ENCODE measurements at regions not wholly inside any gene's neighbourhood (a gene's known extent, or its start where the extent isn't known, plus 50 kb on each side); places are given as distances from the start of the nearest gene placed in this dataset.

- TF ChIP-seq YY1 (tag by site-specific recombination; IDR thresholded peaks at IDR 0.05), result no peak
- TF ChIP-seq ZNF707 (tag by site-specific recombination; IDR thresholded peaks at IDR 0.05), result no peak
- no peak for TF ChIP-seq ZNF530 (tag by site-specific recombination; IDR thresholded peaks at IDR 0.05; ENCODE audit: low read depth)
Measured at GRCh38 chr10:3902054-3902808, 117.2 kb upstream of the KLF6 start.
